ENCODE measurements at regions not wholly inside any gene's neighbourhood (a gene's known extent, or its start where the extent isn't known, plus 50 kb on each side); places are given as distances from the start of the nearest gene placed in this dataset.

- TF ChIP-seq CTCF (IDR thresholded peaks at IDR 0.05) (no peak), POLR2A (IDR thresholded peaks at IDR 0.05) (no peak)
These were observed 137.2 kb upstream of the HS3ST1 start for GRCh38 chr4:11565899-11566298.
